HG03095 (cell line): ENCODE measurements at regions not wholly inside any gene's neighbourhood (a gene's known extent, or its start where the extent isn't known, plus 50 kb on each side); places are given as distances from the start of the nearest gene placed in this dataset.
"Not testable (repeated sequence)": the region's sequence is repeated elsewhere in the genome, so short reads cannot be mapped to it uniquely, and the experiment has no call there.

Experiments
- ATAC-seq: cut with Tn5 transposase; IDR thresholded peaks from one replicate; pipeline ENCODE4 v1.9.1; 2021; ENCODE audit warnings: moderate library complexity; ENCODE audit not compliant: unreplicated experiment

DNA sequence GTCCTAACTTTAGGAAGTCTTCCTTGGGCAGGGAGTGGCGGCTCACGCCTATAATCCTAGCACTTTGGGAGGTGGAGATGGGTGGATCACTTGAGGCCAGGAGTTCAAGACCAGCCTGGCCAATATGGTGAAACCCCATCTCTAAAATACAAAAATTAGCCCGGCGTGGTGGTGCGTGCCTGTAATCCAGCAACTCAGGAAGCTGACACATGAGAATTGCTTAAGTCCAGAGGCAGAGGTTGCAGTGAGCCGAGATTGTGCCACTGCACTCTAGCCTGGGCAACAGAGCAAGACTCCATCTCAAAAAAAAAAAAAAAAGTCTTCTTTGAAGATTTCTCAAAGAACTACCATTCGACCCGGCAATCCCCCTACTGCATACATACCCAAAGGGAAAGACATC, 50.0 kb upstream of the GPCPD1 start:
- not testable (repeated sequence) for ATAC-seq
